Astrocyte (in vitro differentiated cells and primary cell): ENCODE measurements at regions not wholly inside any gene's neighbourhood (a gene's known extent, or its start where the extent isn't known, plus 50 kb on each side); places are given as distances from the start of the nearest gene placed in this dataset.

ENCODE experiments used
- DNase-seq: peaks from one replicate; pipeline ENCODE4 v3.0.0-alpha.2; 2010; ENCODE audit warnings: low read depth
- FAIRE-seq: peaks from 2 replicates; lab custom pipeline; 2011; peaks lifted over from hg19 to GRCh38; lab: Jason Lieb, UNC
- H2AFZ ChIP-seq: 2 replicates; pipeline ENCODE4 v1.6.0; 2012; ENCODE audit warnings: low read depth, low read length, inconsistent platforms
- H3K27ac ChIP-seq: 2 replicates; pipeline ENCODE4 v1.5.1; 2011; ENCODE audit warnings: low read depth, low read length, inconsistent platforms
- H3K27me3 ChIP-seq: 2 replicates; pipeline ENCODE4 v1.6.0; 2011; ENCODE audit warnings: low read length, inconsistent platforms; ENCODE audit not compliant: insufficient read depth
- H3K36me3 ChIP-seq: 2 replicates; pipeline ENCODE4 v1.5.1; 2011; ENCODE audit warnings: low read length, inconsistent platforms; ENCODE audit not compliant: insufficient read depth
- H3K4me1 ChIP-seq: 2 replicates; pipeline ENCODE4 v1.5.1; 2011; ENCODE audit warnings: low read length, inconsistent platforms; ENCODE audit not compliant: insufficient read depth
- H3K4me2 ChIP-seq: 2 replicates; pipeline ENCODE4 v1.6.0; 2012; ENCODE audit warnings: low read length, inconsistent platforms
- H3K4me3 ChIP-seq: 2 replicates; pipeline ENCODE4 v1.5.1; 2011; ENCODE audit warnings: low read depth, mild to moderate bottlenecking, low read length, inconsistent platforms; ENCODE audit not compliant: insufficient read depth
- H3K79me2 ChIP-seq: 2 replicates; pipeline ENCODE4 v1.6.0; 2012; ENCODE audit warnings: mild to moderate bottlenecking, low read length, inconsistent platforms; ENCODE audit not compliant: insufficient read depth
- H3K9ac ChIP-seq: 2 replicates; pipeline ENCODE4 v1.6.0; 2012; ENCODE audit warnings: mild to moderate bottlenecking, low read length, inconsistent platforms
- H3K9me3 ChIP-seq: 2 replicates; pipeline ENCODE4 v1.5.1; 2012; ENCODE audit warnings: low read depth, mild to moderate bottlenecking, low read length, inconsistent platforms; ENCODE audit not compliant: insufficient read depth
- H4K20me1 ChIP-seq: 2 replicates; pipeline ENCODE4 v1.6.0; 2012; ENCODE audit warnings: low read length, inconsistent platforms; ENCODE audit not compliant: insufficient read depth
- H3K27ac Mint-ChIP-seq: one replicate; pipeline ENCODE4 v1.8.0; 2021; ENCODE audit warnings: mild to moderate bottlenecking, mixed read lengths; ENCODE audit not compliant: unreplicated experiment
- H3K27me3 Mint-ChIP-seq: one replicate; pipeline ENCODE4 v1.8.0; 2021; ENCODE audit warnings: low read depth, mixed read lengths; ENCODE audit not compliant: unreplicated experiment
- H3K36me3 Mint-ChIP-seq: one replicate; pipeline ENCODE4 v1.8.0; 2021; ENCODE audit warnings: low read depth, mixed read lengths; ENCODE audit not compliant: unreplicated experiment
- H3K4me1 Mint-ChIP-seq: one replicate; pipeline ENCODE4 v1.8.0; 2021; ENCODE audit warnings: low read depth, mixed read lengths; ENCODE audit not compliant: unreplicated experiment
- H3K4me3 Mint-ChIP-seq: one replicate; pipeline ENCODE4 v1.8.0; 2021; ENCODE audit warnings: mild to moderate bottlenecking, moderate library complexity, mixed read lengths; ENCODE audit not compliant: unreplicated experiment
- H3K9me3 Mint-ChIP-seq: one replicate; pipeline ENCODE4 v1.8.0; 2021; ENCODE audit warnings: mild to moderate bottlenecking, mixed read lengths; ENCODE audit not compliant: unreplicated experiment
- CTCF ChIP-seq: IDR thresholded peaks from 2 replicates; pipeline ENCODE4 v1.5.1; 2011; ENCODE audit warnings: low read depth, mild to moderate bottlenecking, inconsistent platforms, low read length, moderate library complexity; ENCODE audit not compliant: insufficient read depth
- EZH2 ChIP-seq: IDR thresholded peaks from 2 replicates; pipeline ENCODE4 v1.6.1; 2012; ENCODE audit warnings: mild to moderate bottlenecking, low read length, inconsistent platforms; ENCODE audit not compliant: insufficient read depth

GRCh38 chr13:72448082-72448481 is 279.3 kb downstream of the MZT1 start:
- H3K4me1 Mint-ChIP-seq, result no peaks in the 10 kb centered on the region
- peaks cover 10% of the 10 kb centered on the region for H3K9me3 Mint-ChIP-seq
- H3K9me3 ChIP-seq, result no peaks in the 10 kb centered on the region
- H3K27me3 Mint-ChIP-seq, result peaks cover 4% of the 10 kb centered on the region
- H3K9ac ChIP-seq, result no peak overlapping the region
- H2AFZ ChIP-seq, result no peak overlapping the region
- no peaks in the 10 kb centered on the region for H4K20me1 ChIP-seq
- H3K27me3 ChIP-seq, result no peaks in the 10 kb centered on the region
- H3K4me3 Mint-ChIP-seq, result no peak overlapping the region
- no peak overlapping the region for H3K27ac Mint-ChIP-seq
- H3K4me3 ChIP-seq, result no peak overlapping the region
- H3K27ac ChIP-seq, result no peak overlapping the region
- H3K4me1 ChIP-seq, result no peaks in the 10 kb centered on the region
- no peaks in the 10 kb centered on the region for H3K36me3 Mint-ChIP-seq
- TF ChIP-seq EZH2, result no peak
- no peak for TF ChIP-seq CTCF
- DNase-seq (no peak), FAIRE-seq (no peak)
- no peak overlapping the region for H3K4me2 ChIP-seq
- H3K79me2 ChIP-seq, result no peaks in the 10 kb centered on the region
- H3K36me3 ChIP-seq, result no peaks in the 10 kb centered on the region

DNA sequence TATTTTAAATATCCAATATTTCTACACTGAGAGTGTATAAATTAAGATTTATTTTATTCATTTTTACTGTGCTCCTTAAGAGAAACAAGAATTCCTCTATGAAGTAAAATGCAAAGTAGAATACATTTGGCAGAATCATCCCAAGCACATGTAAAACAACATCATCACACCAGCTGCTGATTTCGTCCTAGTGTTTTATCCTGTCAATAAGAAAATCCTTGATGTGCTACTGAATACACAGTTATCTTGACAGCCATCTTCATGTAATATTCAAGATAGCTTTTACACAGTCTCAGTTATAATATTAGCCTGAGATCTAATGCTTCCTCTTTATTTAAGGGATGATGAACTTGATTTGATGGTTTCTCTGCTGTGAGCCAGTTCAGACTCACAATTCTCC is 282.4 kb downstream of the MZT1 start:
- H2AFZ ChIP-seq, result no peak overlapping the region
- Mint-ChIP-seq H3K36me3 (no peaks in the 10 kb centered on the region), H3K9me3 (peaks cover 10% of the 10 kb centered on the region), H3K4me3 (no peak overlapping the region), H3K27me3 (peaks cover 1% of the 10 kb centered on the region), H3K27ac (no peak overlapping the region), H3K4me1 (no peaks in the 10 kb centered on the region)
- no peak overlapping the region for H3K27ac ChIP-seq
- no peaks in the 10 kb centered on the region for H3K27me3 ChIP-seq
- H3K9me3 ChIP-seq, result no peaks in the 10 kb centered on the region
- no peak for DNase-seq
- no peak for FAIRE-seq
- H4K20me1 ChIP-seq, result no peaks in the 10 kb centered on the region
- no peak overlapping the region for H3K9ac ChIP-seq
- H3K4me2 ChIP-seq, result no peak overlapping the region
- no peak overlapping the region for H3K4me3 ChIP-seq
- no peaks in the 10 kb centered on the region for H3K79me2 ChIP-seq
- H3K4me1 ChIP-seq, result no peaks in the 10 kb centered on the region
- TF ChIP-seq CTCF (no peak), EZH2 (no peak)
- no peaks in the 10 kb centered on the region for H3K36me3 ChIP-seq

DNA sequence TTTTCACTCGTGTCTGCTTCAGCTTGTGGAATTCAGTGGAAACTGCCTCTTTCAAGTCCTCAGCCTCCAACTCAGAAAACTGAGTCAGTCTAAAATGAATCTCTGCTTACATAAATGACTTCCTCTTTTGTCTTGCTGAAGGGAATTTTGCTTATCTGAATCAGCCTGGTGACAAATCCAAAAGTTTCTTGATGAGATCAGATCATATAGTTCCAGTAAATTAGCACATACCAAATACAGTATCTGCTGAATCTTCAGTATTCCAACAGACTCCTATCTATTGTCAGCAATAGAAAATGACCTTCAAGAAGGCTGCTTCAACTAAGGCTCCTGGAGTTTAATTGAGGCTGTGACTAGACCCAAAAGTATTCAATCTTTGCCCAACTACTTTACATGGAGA is 290.0 kb downstream of the MZT1 start:
- H3K4me2 ChIP-seq, result peak overlapping the region; percentile 53

More for the DNA sequence above, 290.0 kb downstream of the MZT1 start:
- no peaks in the 10 kb centered on the region for H3K36me3 Mint-ChIP-seq
- Histone ChIP-seq H3K79me2 (no peaks in the 10 kb centered on the region), H3K36me3 (no peaks in the 10 kb centered on the region), H2AFZ (peak overlapping the region; percentile 31), H4K20me1 (no peaks in the 10 kb centered on the region), H3K4me3 (no peak overlapping the region), H3K9ac (no peak overlapping the region), H3K27me3 (no peaks in the 10 kb centered on the region), H3K27ac (peak overlapping the region; percentile 35), H3K9me3 (no peaks in the 10 kb centered on the region), H3K4me1 (no peaks in the 10 kb centered on the region)
- no peaks in the 10 kb centered on the region for H3K27me3 Mint-ChIP-seq
- DNase-seq (peak; percentile 83), FAIRE-seq (peak; percentile 13)
- H3K4me3 Mint-ChIP-seq, result no peak overlapping the region
- no peaks in the 10 kb centered on the region for H3K9me3 Mint-ChIP-seq
- TF ChIP-seq CTCF, result no peak
- no peak for TF ChIP-seq EZH2
- H3K4me1 Mint-ChIP-seq, result peaks cover 9% of the 10 kb centered on the region
- peak overlapping the region; percentile 6 for H3K27ac Mint-ChIP-seq
